HG03521 (cell line): ENCODE measurements at regions not wholly inside any gene's neighbourhood (a gene's known extent, or its start where the extent isn't known, plus 50 kb on each side); places are given as distances from the start of the nearest gene placed in this dataset.

Experiments used
- ATAC-seq: cut with Tn5 transposase; IDR thresholded peaks from one replicate; pipeline ENCODE4 v1.9.1; 2021; ENCODE audit warnings: mild to moderate bottlenecking, moderate library complexity; ENCODE audit not compliant: unreplicated experiment

DNA sequence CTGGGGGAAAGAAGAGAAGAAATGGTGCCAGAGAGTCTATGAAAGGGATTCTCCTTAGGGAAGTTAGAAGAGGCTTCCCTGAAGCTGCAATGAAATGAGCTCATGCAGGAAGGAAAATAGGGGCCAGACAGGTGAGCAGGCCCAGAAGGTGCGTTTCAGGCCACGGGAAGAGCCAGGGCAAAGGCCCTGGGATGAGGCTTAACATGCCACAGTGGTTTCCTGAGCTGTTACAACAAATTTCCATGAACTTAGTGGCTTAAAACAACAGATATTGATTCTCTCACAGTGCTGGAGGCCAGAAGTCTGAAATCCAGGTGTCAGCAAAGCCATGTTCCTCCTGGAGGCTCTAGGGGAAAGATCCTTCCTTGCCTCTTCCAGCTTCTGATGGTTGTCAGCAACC is 167.9 kb downstream of the TFAP2C start:
- no peak for ATAC-seq

DNA sequence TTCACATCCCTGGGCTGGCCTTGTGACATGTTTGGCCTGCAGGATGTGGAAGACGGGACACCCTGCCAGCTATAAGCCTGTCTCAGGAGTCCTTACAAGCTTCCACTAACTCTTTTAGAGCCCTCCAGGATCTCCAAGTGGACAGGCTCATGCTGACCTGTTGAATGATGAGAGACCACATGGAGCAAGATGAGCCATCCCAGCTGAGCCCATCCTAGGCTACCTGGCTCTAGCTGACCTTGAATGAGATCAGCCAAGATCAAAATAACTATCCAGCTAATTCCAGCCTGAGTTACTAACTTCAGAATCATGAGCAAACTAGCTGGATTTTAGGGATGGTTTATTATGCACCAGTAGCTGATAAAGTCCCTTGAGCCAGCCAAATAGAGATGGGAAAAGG is 169.5 kb downstream of the TFAP2C start:
- ATAC-seq = no peak

DNA sequence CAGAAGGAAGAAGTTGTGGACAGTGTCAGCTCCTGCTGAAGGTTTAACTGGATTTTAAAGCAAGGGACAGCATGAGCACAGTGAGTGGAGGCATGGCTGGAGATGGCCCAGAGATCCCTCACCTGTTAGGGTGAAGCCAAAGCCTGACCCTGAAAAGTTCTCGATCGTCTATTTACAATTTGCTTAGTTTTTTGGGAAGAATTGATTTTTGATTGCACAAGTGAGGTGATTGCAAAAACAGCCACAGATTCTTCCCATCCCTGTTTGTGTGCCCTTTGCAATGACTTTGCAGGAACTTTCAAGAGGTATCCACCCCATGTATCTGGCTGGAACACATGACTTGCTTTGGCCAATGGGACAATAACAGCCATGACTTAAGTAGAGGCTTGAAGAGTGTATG is 170.1 kb downstream of the TFAP2C start:
- no peak for ATAC-seq

DNA sequence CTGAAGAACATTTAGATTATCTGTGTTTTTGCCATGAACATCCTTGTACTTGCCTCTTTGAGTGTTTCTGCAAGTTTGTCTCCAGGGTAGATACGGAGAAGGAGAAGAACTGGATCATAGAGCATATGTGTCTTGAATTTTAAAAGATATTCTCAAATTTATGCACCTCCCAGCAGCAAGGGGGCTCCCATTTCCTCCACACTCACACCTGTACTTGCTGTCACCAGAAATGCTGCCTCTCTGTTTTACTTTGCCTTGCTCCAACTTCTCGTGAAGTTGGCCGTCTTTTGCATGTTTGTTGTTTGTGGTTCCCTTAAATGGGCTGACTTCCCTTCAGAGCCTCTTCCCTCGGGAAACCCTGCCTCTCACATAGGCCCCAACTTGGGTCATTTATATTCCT is 171.0 kb downstream of the TFAP2C start:
- ATAC-seq = no peak

DNA sequence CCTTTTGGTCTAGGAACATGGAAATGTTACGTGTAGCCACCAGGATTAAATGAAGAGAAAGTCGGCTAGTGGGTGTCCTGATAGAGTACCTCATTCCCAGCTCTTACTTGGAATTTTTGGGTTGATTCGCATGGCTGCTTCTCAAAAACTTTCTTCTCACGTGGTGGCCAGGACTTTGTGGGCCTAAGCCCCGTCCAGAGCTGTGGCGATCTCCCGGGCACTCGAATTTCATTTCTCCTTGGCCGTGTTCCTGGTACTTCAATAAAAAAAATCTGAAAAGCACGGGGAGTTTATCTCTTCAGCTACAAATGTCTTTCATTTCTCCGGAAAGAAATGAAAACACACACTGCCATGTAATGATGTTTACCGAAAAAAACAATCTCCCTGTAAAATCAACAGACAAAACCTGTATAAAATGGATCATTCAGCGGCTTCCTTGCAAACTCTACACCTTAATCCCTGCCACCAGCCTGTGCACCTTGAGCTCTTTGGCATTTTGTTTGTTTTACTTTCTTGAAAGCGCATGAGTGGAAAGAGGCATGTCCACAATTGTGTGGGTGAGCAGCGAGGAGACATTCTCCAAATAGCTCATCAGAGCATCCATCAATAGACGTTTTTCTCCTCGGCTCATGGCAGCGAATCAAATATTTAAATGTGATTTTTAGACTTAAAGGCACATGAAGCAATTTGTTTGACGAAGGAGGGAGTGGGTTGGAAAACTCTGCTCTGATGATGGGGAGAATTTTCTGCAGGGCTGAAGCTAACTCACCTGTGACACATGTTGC is 173.1 kb downstream of the TFAP2C start:
- ATAC-seq = no peak

DNA sequence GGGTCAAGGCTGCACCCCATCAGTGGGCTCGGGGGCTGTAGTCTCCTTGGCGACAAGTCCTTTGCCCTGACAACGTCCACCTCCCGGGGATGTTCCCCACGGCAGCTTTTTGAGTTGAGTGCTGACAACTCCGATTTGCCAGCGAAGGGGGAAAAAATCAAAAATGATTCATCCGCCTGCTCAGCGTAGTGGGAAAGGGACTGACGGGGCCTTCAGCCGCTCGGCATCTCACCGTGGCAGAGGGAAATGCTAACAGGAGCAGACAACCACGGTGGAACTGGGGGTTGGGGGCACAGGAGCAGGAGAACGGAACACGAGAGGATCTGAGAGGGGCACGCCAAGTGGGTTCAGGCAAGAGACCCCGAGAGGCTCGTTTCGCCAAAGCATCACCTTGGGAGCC is 173.7 kb downstream of the TFAP2C start:
- ATAC-seq = no peak

DNA sequence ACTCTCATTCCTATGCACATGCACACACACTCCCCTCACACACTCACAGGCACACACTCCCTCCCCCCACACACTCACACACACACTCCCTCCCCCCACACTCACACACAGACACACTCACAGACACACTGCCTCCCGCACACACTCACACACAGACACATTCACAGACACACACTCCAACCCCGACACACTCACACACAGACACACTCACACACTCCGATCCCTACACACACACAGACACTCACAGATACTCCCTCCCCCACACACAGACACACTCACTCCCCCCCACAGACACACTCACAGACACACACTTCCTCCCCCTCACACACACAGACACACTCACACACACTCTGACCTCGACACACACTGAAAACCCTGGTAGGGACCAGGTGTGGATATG is 176.2 kb downstream of the TFAP2C start:
- no peak for ATAC-seq

DNA sequence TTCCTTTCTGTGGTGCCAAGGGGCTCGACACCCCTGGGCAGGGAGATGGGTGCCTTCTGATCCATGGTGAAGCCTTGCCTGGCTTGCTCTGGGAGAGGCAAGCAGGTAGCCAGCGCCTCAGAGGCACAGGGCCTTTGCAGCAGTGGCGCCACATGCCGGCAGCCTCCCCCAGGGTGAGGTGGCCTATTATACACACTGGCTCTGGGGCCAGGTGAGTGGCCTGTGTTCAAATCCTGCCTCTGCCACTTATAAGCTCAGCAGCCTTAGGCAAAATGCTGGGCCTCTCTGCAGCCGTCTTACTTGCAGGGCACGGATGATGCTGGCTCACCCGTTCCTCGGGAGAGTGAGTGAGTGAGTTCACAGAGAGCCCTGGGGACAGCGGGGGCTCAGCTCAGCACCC is 176.9 kb downstream of the TFAP2C start:
- ATAC-seq = no peak

DNA sequence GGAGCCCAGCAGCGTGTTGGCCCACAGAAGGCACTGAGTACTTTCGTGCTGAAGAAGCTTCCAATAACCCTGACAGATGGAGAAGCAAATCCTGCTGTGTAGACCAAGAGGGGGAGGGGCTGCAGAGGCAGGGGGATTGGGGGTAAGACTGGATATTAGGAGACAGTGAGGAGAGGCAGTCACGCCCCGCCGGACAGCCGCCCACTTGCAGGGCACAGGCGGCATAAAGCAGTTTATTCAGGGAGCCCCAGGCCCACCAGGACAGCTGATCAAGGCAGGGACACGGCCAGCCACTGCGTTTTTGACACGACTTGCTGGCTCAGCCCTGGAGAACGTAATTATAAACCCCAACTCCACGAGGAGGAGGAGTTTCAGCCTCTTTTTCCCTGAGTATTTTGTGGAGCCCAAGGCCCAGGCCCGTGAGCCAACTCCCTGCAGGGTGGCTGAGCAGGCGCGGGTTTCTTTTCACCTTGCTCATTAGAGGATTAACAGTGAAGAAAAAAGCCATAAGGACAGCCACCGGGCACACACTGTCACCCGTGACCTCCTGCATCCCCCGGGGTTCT is 177.9 kb downstream of the TFAP2C start:
- no peak for ATAC-seq

DNA sequence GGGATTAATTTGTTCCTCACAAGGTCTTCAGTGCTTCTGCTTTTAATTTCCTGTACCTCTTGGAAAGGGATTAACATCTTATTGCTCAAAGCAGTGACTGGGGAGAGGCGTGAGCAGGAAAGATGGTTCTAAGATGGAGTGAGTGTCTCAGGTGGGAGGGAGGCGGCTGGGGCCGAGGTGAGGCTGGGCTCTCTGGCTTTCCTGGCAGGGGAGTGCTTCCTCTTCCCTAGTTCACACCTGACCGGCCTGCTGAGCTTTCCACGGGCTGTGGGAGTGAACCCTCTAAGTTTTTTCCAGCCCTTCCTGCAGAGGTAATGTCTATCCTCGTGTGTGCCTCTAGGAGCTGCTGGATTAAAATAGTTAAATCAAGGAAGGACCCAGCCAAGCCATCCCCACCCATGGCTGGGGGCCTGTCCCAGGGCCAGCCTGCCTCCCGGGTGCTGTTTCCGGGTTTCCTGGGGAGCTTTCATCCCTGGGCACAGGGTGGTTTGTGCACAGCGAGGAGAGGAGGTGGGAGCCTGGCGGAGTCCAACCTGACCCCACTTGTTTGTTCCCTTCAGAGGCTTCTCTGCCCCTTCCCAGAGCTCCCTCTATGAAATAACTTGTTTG is 179.1 kb downstream of the TFAP2C start:
- no peak for ATAC-seq

DNA sequence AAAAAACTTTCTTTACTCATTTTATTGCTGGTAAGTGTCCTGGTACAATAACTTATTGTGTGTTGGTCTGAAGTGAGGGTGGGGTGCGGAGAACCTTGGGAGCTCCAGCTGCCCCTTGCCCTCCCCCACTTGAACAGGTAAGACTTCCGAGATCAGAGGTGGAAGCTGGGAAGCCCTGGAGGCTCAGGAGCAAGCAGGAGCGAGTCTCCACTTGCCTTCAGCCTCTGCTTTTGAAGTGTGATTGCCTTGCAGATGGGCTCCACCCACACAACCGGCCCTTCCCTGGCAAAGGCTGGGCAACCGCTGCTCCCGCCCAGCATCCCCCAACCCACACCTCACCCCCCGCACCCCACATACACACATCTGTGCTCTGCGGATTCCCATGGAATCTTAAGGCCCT is 179.6 kb downstream of the TFAP2C start:
- no peak for ATAC-seq

DNA sequence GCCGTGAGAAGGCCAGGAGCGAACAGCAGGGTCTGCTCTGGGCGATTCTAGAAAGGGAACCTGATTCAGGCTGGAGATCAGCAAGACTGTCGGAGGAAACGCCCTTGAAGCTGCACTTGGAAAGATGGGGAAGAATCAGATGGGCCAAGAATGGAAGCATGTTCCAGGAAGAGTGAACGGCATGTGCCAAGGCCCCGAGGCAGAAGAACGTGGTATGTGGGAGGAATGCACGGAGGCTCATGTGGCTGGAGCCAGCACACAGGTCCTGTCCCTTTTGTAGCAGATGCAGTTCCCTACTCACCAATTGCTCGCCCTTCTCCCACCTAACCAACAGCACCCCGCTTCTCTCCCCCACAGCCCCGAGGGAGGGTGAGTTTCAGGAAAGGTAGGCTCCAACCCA is 180.6 kb downstream of the TFAP2C start:
- no peak for ATAC-seq

DNA sequence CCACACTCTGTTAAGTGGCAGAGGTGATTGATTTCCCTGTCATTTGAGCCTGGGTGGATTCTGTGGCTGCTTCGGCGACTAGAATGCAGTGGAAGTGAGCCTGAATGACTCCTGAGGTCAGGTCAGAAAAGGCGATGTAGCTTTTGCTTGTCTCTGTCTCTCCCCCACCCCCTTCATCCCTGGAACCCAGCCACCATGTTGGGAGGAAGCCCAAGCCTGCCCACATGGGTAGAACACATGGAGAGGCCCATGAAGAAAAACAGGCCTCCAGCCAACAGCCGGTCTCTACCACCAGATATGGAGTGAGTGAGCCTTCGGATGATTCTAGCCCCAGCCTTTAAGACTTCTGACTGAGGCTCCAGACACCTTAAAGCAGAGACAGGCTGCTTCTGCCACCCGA is 181.0 kb downstream of the TFAP2C start:
- no peak for ATAC-seq

DNA sequence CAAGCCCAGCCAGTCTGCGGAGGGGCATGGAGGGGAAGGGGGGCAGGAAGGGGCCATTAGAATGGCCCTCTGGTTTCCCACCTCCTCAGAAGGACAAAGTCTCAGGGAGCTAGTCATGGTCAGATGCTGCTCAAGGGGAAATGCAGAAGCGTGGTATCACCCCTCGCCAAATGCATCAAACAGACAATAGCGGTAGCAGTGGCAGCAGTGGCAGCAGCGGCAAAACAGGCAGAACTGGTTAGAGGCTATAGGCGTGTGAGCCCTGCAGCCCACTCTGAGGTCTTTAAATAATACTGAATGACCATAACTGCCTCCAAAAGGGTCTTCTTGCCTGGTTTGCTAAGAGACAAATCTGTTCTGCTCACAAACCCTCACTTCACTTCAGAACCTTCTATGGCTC is 186.7 kb downstream of the TFAP2C start:
- ATAC-seq = no peak

DNA sequence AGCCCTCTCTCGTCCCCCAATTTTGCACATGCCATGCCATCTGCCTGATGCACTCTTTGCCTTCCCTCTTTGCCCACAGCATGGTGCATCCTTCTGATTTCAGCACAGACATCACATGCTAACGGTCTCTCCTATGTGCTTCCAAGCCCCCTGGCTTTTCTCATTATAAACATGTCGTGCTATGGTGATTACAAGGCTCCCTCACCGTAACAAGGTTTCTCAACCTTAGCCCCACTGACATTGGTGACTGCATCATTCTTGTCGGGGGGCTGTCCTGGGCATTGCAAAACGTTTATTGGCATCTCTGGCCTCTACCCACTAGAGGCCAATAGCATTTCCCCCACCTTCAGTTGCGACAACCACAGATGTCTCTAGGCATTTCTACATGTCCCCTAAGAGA is 187.2 kb downstream of the TFAP2C start:
- no peak for ATAC-seq

DNA sequence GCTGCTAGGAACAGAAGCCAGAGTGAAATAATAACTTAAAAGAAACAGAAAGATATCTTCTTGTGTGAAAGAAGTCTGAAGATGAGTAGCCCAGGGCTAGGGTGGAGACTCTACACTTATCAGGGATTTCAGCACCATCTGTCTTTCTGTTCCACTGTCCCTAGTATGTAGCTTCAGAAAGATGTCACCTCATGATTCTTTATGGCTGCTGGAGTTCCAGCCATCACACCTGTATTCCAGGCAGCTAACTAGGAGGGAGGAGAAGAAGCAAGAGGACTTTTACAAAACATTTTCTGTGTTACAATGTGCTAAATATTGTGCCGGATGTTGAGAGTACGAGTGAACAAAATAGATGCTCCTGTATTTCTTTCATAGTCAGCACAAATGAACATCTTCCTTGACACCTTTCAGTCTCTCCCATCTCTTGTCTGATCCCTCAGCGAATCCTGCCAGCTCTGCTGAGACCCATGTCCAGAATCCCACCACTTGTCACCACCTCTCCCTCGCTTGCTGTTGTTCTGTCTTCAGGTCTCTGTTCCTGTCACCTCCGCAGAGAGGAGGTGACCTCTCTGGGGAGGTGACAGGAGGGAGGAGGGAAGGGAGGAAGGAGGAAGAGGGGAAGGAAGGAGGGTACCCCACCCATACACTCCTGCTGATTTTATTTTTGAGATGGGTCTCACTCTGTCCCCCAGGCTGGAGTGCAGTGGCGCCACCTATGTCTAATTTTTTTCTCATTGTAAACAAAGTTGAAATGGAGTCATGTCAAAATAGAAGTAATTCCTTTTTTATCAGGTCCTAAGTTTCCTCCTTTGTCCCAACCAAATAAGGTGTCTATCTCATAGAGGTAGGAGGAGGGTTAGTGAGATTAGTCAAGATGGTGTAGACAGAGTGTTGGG is 188.9 kb downstream of the TFAP2C start:
- no peak for ATAC-seq

DNA sequence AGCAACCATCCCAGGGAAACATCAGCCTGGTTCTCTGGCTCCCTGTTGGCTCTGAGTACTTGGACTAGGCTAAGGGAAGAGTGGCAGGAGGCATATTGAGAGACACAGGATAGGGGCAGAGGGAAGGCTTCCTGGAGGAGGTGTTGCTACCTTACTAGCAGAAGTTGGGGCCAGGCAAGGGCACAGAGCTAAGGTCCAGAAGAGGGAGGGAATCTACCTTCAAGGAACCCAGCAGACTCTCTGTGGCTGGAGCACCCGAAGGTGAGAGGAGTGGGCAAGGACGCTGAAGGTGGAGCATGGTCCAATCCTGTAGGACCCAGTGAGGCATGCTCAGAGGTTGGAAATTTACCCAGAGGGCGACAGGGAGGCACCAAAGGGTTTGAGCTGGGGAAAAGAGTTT is 191.9 kb downstream of the TFAP2C start:
- no peak for ATAC-seq

DNA sequence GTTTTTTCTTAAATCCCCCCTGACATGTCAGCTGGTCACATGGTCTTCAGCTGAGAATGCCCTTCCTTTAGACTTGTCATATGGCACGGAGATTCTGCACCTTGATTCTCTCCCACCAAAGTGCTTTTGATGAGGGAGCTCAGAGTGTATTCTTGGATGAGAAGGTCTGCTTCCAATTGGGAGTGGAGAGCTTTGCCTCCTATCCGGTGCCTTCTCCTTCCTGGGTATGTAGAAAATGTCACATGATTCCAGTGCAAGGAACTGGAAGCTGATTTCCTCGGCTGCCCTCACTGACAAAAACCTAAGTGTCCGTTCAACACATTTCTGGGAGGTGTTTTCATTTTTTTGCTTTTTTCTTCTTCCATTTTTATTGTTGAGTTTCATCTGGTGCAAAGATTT is 197.2 kb downstream of the TFAP2C start:
- no peak for ATAC-seq

DNA sequence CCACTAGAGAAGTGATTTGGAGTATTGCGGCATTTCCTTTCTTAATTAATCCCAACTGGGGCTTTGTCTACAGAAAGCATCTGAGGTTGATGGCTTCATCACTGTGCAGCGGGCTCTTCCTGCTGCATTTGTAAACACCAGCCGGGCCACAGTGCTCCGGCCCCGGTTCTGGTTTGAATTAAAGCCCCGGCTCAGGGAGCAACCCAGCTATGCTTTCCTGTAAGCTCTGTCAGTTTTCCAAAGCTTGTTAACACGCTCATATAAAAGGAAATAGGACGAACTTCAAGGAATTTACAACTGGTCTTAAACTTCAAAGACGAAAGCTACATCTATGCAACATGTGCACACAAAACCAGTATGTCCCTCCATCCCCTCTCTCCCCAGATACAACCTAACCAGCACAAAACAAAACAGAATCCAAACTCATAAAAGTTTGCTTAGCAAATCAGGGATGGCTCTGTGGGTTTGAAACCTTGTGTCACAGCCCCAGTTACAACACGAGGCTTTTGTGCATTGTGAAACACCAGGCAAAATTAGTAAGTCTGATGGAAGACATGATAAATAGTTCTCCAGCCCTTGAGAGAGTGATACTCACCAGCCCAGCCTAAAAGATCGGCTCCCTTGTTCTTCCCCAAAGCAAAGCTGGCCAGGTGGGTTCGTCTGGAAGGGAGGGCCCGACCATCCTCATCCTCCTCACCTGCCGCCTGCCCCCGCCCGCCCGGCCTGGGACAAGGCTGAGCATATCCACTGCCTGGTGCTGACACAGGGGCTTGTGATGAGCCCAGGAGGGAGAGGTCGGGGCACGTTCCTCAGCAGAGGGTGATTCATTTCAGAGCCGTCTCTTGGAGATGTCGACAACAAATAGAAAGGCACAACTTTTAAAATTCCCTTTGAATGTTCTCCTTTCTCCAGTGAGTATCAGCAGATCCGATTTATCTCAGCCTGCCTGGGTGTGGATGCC is 197.9 kb downstream of the TFAP2C start:
- no peak for ATAC-seq

DNA sequence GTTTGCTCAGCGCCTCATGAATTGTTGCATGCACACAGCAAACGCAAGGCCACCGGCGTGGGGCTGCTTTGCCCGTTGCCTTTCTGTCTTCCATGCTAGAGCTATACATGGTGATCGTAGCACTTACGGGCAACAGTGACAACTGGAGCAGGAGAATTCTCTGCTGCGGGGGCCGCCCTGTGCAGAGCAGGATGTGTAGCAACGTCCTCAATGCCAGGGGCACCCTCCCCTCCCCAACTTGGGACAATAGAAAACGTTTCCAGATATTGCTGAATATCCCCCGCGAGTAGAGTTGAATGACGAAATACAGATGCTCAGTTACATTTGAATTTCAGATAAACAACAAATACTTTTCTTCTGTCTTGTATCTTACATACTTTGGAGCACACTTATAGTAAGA is 198.7 kb downstream of the TFAP2C start:
- ATAC-seq = no peak
